HG02623 (cell line): ENCODE measurements at regions not wholly inside any gene's neighbourhood (a gene's known extent, or its start where the extent isn't known, plus 50 kb on each side); places are given as distances from the start of the nearest gene placed in this dataset.

Experiments used
- ATAC-seq: cut with Tn5 transposase; IDR thresholded peaks from one replicate; pipeline ENCODE4 v1.9.1; 2021; ENCODE audit warnings: moderate library complexity; ENCODE audit not compliant: unreplicated experiment

DNA sequence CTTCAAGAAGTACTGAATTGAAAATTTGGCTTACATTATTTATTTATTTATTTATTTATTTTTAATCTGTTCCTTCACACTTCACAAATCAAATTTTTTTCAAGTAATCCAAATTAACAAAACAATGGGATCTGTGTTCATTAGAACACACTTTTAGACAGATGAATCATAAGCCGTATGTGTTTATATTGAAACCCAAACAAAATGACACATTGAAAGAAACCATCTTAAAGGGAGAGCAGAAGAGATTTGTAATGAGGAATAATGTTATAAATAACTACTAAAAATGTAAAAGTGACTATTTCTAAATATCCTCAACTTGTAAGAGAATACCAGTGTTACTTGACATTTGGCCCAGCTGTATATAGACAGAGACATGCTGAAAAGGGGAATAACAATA, 991.0 kb upstream of the CHAC2 start:
- ATAC-seq, result no peak

DNA sequence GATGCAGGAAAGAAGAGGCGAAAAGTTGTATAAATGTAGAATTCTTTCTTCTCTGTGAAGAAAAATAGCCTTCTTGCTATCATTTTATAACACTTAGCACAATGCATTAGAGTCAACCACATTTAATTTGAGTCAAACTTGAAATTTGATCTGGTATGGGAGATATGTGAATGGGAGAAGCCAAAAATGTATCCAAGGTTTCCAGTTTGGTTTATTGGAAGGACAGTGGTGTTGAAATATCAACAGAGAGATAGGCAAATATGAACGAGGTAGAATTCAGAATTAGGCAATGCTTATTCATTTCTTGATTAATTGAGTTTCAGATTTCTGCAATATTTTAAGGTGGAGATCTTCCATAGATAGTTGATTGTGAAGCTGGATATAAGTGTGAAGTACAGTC, 991.9 kb upstream of the CHAC2 start:
- ATAC-seq, result no peak

DNA sequence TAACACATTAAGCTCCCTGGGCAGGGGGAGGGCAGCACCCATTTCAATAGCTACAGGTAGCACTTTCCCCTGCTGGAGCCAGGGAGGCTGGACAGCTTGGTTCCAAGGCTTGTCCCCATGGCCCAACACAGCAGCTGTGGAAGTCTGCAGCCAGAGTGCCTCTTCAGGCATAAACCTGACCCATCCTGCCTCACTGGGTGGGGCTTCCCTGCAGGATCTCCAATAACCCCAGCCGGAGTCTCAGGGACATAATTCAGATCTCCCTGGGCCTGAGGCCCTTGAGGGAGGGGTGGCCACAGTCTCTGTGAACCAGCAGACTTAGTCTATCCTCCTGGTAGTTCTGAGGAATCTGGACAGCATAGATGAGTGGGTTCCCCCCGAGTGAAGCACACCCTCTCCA, 1001.9 kb upstream of the CHAC2 start:
- no peak for ATAC-seq

DNA sequence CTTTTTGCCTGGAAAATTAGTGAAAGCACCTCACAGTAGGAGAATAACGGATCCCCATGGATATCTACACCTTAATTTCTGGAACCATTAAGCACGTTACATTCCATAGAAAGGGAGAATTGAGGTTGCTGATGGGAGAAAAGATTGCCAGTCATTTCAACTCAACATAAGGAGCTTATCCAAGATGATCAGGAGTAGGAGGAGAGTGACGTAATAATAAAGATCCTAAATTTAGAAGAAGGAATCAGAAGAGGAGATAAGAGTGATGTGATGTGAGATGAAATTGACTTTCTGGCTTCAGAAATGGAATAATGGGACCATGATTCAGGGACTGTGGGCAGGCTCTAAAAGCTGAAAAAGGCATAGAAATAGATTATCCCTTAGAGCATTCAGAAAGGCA, 1017.8 kb upstream of the CHAC2 start:
- no peak for ATAC-seq

DNA sequence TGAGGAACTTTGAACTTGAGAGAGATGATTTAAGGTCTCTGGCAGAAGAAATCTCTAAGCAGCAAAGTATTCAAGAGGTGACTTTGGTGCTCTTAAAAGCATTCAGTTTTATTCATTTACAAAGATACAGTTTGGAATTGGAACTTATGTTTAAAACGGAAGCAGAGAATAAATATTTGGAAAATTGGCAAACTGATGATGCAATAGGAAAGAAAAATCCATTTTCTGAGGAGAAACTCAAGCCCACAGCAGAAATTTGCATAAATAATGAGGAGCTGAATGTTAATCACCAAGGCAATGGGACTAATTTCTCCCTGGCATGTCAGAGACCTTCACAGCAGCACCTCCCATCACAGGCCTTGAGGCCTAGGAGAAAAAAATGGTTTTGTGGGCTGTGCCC, 1022.5 kb upstream of the CHAC2 start:
- ATAC-seq, result no peak

DNA sequence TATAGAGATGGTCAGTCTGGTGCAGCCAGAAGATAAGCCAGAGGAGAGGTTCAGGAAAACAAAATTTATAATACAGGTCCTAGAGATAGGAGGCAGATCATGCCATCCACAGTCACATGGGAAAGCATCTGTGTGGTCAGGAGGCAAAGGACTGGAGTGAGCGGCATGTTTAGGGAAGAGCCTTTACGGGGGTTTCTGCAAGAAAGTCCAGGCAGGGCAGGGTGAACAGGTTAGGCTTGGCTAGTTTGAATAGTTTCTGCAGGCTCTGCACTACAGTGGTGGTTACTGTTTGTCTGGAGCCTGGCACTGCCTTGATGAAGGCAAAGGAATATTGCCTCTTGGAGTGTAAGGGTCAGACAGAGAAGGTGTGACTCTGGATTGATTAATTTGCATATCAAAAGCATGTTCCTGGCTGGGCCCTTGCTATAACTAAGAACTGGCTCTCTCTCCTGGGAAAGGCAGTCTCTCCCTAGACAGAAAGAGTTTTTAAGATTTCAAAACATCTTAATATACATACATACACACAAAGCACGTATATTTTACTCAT, 1034.7 kb upstream of the CHAC2 start:
- ATAC-seq, result no peak

DNA sequence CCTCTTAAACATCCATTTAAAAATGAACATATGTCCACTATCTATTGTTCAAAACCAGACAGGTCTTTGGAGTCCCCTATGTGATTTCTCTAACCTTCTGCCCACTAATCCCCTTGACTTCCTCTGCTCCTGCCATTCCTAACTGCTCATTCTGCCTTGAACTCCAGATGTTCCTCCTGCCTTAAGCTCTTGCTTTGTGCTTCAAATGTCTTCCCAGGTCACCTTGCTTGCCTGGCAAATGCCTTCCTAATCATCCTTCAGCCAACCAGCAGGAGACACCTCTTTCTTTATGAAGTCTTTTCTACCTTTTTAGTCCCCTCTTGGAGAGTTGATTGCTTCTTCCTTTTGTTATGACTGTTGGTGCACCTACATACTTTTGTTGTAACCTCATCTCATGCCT, 1043.0 kb upstream of the CHAC2 start:
- no peak for ATAC-seq

DNA sequence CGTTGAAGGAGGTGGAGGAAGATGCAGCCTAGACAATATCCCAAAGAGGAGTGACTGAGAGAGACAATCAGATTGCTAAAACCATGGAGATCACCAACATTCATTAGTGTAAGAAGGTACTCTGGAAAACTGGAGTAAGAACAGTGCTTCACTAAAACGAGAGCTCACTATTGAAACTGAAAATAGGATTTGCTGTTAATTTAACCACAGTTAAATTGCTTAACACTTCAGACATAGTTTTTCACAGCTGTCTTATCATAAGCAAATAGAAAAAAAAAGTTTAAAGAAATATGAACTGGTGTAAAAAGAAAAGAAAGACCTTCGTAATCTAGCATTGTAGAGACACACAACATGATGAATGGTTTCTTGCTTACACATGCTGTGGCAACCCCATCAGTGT, 1049.8 kb upstream of the CHAC2 start:
- no peak for ATAC-seq

DNA sequence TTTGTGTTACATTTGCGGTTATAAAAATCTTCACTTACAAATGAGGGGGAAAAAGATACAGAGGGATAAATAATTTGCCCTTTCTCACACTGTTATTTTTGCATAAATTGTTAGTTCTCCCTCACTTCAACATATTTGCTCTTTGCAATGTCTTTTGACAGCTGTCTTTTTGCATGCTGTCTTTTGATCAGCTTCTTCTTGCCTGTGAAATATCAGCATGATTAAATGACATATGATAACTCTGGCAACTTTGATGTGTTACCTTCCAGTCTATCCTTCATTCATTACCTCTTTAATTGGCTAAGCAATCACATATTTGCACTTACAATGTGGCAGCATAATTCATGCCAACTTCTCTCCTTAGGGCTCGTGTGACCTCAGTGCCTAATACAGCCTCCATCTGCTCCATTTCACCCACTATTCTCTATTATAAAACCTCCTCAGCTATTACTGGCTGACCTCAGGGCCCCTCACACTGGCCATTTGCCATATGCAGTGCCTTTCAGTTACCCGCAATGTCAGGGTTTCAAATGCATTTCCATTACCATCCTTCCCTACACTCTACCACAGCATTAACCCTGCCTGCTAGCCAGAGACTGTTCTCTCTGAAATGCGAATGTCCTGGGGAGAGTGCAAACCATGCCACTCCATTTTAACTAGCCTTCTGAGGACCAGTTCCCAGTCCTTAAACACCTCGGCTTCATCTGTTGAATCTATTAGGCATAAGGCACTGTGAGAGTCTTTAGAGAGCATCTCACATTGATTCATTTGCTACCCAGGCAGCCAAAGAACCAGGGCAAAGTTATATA, 1056.6 kb upstream of the CHAC2 start:
- ATAC-seq, result no peak

DNA sequence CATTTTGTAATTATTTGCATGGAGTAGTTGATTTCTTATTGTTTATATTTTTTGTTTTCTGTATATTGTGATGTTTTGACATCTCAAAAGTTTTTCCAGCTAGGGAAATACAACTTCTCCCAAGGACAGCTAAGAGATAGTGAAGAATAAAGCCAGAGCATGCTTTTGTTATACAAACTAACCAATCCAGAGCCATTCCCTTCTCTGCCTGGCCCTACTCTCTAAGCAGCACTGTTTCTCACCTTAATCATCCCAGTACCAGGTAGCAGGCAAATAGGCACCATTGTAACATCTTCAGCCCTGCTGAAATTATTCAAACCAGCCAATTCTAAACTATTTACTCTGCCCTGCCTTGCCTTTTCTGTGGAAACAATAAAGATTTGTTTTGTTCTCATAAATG, 1063.4 kb upstream of the CHAC2 start:
- no peak for ATAC-seq

DNA sequence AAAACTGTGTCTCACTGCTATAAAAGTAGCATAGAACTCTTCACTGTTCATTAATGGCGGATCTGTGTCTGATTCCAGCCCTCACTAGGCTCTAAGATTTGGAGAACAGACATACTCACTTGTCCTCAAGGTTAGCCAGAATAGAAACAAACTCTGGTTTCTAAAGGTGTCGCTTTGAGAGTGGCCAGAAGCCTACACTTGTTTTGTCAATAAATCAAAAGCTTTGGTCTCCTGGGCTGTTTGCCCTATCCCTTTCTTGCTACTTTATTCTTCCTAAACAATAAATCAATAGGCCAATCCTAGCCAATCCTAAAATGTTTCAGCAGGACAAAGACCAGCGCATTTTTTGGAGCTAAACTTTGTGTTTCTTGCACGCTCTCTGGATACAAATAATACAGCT, 1064.6 kb upstream of the CHAC2 start:
- ATAC-seq, result no peak

DNA sequence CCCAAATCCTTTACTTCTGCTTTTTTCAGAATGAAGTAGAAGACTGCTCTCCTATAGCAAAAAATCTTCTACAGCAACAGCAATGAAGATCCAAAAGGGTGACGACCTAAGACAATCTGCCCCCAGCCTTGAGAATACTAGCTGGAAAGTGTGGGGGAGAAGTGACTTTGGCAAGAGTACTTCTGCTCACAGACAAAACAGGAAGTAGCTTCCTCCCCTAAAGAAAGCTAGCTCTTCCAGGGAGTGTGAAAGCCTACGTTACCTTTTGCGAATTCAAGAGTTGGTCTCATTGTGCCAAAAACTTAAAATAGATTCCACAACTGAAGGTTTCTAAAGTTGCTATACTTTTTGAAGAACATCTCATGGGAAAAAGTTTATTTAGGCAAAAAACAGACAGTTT, 1069.2 kb upstream of the CHAC2 start:
- no peak for ATAC-seq

DNA sequence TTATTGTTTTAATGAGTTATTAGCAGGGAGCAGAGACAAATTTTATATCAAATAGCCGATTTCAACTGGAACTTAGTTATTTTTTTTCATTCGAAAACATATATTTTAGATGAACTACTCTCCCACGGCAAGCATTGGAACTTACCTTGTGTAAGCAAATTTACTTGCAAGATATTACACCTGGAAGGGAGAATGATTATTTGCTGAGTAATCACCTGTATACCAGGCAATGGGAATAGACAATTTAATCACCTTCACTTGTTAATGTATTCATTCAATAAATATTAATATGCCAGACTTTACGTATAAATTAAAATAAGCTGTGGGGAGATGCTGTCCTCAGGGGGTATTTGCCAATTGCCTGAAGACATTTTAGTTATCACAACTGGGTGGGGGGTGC, 1069.9 kb upstream of the CHAC2 start:
- ATAC-seq, result no peak

DNA sequence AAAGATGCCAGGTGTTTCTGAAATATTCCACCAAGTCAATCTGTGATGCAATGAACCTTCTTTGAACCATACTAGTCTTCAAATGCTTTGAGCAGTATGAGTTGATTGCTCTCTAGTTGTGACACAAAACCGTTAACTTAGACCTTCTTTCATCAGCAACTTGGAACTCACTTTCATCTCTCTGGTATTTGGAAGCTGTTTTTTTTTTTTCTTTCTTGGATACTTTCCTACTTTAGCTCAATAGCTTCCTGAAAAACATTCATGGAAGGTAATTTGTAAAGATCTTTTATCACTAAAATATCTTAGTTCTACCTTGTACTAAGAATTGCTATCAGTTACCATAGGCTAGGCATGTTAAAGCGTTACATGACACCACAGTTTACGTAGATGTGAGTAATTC, 1071.9 kb upstream of the CHAC2 start:
- ATAC-seq, result no peak

DNA sequence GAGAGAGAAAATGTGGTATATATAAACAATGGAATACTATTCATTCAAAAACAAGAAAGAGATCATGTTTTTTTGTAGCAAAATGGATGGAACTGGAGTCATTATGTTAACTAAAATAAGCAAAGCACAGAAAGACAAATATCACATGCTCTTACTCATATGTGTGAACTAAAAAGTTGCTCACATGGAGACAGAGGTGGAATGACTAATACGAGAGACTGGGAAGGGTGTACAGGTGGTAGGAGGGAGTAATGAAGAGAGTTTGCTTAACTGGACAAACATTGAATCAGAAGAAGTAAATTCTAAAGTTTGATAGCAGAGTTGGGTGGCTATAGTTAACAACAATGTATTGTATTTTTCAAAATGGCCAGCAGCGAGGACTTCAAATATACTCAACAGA, 1080.7 kb upstream of the CHAC2 start:
- no peak for ATAC-seq

DNA sequence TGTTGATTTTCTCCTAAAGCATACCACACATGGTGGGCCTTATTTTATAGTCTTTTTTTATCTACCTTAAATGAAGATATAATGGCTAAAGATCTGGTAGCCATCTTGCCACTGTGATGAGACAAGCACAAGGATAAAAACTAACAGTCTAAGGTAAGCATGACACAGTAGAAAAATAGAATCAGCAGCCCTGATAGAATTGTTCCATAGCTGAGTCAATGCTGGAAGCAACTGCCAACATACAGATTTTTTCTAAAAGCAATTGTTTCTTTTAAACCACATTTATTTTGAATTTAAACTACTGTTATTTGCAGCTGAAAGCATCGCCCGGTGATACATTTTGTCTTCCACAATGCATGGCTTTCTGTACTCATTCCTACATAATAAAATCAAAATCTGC, 1091.5 kb upstream of the CHAC2 start:
- no peak for ATAC-seq

DNA sequence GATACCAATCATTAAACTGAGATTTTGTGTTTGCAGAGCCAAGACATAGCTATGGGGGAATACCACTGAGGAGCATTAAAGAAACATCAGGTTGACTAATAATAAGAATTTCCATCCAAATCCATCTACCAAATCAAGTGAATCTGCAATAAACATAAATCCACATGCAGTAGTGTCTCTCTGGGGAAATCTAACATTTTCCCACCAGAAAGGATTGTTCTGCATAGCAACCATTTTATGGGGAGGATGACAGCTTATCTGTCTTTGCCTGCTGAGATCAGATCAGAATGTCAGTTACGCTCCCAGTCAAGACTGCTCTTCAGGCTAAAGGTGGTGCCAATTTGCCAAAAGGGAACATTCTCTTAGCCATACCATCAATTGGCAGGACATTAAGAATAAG, 1098.9 kb upstream of the CHAC2 start:
- no peak for ATAC-seq

DNA sequence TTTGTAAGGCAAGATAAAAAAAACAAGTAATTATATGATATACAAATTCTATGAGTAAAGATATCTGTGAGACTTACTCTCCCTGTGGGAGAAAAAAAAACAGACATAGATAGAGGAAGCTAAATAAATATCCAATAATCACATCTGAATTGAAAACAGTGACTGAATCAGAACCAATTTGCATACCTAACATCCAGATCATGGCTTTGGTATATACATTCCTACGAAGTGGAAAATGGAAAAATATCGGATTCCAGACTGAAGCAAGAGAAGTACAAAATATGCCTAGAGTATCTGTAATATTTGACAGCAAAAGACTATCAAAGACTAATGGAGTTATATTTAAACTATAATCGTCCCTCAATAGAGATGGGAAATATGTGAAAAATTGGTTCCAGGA, 1108.1 kb upstream of the CHAC2 start:
- ATAC-seq, result no peak

DNA sequence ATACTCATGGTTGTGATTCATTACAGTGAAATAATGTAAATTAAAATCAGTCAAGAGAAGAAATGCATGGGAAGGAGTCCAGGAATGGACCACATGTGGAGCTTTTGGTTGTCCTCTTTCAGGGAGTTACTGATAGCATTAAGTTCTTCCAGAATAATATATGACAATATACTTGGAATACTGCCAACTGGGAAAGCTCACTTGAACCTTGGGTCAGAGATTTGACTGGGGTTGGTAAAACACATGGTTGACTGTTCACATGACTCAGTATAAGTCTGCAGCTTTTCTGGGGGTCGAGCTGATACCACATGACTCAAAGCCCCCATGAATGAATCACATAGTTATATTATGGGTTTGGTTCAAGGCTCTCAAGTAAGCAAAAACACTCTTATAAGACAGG, 1109.0 kb upstream of the CHAC2 start:
- no peak for ATAC-seq

DNA sequence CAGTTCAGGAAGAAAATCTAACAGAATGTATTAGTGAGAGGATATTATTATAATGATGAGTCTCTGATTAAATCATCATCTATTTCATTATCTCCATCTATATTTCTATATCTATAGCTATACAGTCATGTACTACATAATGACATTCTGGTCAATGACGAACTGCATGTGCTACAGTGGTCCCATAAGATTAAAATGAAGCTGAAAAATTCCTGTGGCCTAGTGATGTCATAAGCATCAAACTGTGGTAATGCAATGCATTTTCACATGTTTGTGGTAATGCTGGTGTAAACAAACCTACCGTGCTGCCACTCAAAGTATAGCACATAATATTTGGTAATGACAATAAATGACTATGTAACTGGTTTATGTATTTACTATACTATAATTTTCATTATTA, 1127.9 kb upstream of the CHAC2 start:
- no peak for ATAC-seq

DNA sequence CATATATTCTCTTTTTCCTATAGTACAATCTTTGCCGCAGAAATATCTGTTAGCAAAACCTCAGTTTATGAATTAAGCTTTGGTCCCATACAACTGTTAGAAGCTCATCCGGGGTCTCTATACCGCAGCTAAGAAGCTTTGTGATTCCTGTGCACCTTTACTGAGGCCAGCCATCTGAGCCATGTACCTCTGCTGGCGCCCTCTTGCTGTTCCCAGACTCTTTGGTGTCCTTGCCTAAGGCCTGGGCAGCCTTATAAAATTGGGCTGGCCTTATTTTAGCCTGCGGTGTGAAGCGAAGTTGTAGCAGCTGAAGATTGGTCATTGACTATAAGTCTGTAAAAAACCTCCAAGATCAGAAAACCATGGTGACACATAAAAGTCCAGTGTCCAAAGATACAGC, 1135.1 kb upstream of the CHAC2 start:
- no peak for ATAC-seq

DNA sequence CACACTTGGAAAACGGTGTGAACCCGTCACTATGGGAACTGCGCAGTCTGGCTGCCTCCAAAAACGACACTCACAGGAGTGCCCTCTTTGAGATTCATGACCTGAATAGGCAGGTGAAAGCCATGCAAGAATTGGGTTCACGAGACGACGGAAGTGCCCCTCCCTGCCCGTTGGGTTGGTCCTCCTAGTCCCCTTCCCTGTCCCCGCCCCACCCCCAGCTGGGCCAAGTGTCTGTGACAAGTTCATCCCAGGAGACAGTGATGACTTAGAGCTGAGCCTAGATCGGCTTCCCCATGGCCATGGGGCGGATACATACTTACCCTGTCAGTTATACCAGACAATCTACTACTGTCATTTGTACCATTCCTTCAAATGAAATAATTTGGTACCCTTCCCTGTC, 1137.7 kb upstream of the CHAC2 start:
- ATAC-seq, result no peak

DNA sequence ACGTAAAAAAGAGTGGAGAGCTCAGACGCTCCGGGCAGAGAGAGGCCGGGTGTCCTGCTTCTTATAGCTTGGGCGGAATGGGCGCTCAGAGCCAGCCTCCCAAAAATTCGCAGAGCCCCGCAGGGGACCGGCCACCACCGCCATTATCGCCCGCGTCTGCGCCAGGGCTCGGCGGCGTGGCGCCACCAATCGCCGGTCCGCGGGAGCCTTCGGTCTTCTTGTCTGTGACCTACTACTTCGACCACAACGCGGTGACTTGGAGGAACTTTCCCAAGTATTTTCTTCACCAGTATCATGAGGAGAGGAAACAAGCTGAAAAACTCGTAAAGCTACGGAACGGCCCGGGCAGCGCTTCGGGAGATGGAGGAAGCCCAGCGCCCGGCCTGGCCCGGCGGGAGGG, 1138.1 kb upstream of the CHAC2 start:
- no peak for ATAC-seq
